NCI-H82 treated with DMSO at 0.1 percent for 48 hours (cell line): ENCODE measurements at regions not wholly inside any gene's neighbourhood (a gene's known extent, or its start where the extent isn't known, plus 50 kb on each side); places are given as distances from the start of the nearest gene placed in this dataset.

Experiments
- DNase-seq: peaks from one replicate; lab custom pipeline; 2025; ENCODE audit not compliant: unreplicated experiment; lab: John Stamatoyannopoulos, UW

DNA sequence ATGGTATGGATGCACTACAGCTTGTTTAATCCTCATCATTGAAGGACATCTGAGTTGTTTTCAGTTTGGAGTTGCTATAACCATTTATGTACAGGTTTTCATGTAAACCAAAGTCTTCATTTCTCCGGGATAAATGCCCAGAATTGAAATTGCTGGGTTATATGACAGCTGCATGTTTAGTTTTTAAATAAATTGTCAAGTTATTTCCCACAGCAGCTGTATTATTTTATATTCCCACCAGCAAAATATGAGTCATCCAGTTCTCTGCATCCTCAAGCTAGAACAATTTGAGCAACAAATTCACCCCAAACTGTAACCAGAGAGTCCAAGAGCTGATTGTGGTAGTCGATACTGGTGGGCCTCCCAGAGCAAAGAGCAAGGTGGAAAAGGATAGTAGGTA, 125.6 kb upstream of the PRNP start:
- no peak for DNase-seq

DNA sequence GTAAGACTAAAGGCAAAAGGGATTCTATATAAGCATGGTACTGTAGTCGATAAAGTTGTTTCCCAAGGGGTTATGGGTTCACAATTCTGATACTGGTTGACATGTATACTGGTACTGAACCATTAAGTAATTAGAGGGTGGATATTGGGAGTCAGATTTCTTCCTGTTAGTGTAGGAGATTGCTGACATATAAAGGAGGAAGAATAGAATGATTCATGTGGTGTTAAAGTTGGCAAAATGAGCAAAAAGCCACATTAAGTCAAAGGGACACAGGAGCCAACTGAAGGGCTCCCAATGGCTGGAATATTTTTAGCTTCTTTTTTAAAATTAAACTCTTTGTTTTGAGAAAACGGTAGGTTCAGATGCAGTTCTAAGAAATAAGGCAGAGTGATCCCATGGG, 126.3 kb upstream of the PRNP start:
- DNase-seq: no peak

DNA sequence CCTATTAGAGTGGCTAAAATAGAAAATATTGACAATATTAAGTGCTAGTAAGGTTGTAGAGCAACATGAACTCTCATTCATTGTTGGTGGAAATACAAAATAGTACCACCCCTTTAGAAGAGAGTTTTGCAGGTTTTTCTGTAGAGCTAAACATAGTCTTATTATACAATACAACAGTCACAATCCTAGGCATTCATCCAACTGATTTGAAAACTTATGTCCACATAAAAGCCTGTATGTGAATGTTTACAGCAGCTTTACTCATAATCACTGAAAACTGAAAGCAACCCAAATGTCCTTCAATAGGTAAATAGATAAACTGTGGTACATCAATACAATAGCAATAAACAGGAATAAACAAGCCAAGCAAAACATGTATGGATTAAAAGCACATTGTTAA, 127.2 kb upstream of the PRNP start:
- DNase-seq: no peak

DNA sequence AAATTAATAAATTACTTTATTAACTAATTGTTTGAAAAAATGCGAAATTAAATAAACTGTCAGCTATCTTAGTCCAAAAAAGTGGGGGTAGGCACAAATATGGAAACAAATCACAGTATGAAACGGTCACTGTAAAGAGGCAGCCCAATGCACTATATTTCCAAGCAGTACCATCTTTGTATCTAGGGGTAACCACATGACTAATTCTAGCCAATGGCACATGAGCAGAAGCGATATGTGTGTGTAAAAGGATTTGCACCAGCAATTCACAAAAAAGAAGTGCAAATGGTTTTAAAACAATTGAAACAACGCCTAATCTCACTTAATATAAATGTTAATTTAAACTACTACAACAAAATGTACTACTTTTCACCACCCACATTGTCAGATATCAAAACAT, 129.5 kb upstream of the PRNP start:
- no peak for DNase-seq

DNA sequence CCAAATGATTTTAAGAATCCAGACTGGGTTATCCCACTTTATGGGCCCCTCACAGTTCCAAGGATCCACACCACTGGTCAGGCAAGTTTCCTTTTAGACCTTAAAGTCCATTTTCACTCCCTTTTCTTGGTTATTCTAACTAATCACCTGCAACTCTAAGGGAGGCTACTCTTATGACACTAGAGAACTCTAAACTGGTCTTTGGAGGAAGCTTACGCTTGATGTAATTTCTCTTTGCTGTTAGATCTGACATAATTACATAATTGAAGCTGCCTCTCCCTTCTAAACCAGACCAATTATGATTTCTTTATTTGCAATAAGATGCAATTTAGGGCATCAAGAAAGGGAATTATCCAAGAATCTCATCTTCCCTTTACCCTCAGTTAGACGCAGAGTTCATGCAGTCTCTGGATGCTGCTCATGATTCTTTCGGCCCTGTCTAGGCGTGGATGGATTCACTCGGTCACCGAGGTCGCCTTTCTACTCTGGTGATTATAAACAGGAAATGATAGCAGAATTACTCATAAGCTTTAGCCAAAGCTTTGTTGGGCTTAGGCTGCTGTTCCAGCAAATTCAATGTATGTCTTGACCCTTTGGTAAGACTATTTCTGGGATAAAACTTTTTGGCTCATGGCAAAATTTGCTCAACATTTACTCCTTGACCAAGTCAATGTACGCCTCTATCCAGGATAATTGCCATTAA, 130.9 kb upstream of the PRNP start:
- DNase-seq: no peak

DNA sequence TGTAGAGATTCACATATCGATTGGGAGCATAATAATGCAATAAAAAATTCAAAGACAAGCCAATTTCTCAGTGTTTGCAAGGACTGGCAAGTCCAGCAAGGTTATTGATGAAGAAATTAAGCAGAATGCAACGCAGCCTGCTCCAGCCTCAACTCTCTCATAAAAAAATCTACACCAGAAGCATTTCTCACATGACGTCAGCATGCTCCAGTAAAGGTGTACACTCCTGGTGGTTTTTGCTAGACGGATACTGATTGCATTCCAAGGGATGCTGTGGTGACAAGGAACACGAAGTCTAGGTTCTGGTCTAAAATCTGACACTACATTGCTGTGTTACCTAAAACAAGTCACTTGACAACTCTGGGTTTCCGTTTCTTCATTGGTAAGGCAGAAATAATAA, 131.9 kb upstream of the PRNP start:
- DNase-seq: no peak

DNA sequence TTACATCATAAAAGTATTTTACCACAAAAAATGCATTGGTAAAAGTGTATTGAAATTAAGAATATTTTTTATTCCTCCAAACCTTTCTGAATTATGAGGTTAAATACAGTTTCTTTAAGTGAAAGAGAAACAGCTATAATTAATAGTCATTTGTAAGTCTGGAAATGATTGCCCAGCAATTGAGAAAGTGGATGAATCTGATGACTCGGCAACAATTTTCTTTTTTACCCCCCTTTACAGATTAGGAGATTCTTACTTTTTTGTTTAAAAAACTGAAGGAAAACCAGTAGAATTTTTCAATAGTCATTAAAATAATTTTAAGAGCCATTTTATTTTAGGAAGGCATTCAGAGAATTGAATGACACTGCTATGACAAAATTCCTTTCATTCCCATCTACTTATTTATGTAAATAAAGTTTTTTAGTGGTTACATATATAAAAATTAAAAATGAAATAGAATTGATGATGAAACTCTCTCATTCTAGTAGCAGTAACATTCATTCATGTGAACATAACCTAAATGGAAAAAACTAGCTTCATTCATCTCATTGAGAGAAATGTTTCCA, 134.1 kb upstream of the PRNP start:
- no peak for DNase-seq

DNA sequence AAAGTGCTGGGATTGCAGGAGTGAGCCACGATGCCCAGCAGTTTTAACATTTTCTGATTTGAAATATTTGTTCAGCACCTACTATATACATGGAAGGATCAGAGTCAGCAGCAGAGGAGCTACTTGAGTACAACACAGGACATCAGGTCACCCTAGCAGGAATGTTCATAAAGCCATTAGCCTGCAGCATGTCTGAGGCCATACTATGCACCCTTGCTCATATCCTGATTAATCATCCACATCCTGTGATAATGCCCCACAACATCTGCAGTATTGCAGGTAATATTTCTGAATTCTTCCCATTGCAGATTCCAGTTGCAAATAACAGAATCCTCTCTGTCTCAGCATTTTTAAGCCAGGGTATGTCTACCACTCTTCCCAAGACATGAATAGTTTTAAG, 135.5 kb upstream of the PRNP start:
- no peak for DNase-seq

DNA sequence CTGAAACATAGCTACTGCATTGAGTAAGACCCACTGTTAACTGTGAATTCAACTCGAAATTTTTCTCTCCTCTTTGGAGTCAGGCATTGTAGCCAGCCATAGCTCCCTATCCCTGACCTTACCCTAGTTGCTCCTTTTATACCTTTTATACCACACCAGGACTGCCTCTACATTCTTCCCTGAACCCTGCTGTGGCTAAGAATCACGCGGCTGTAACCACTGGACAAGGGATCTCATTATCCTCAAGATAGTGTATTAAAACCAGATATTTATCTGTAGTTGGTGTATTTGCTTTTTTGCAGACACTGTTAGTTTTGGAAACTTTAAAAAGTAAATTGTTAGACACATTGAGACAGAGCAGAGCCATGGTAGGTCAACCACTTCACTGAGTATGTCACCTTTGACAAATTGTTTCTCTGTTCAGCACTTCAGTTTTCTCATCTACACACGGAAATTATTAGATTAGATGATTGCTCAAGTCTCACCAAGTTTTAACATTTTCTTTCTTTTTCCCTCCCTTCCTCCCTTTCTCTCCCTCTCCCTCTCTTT, 136.5 kb upstream of the PRNP start:
- no peak for DNase-seq

DNA sequence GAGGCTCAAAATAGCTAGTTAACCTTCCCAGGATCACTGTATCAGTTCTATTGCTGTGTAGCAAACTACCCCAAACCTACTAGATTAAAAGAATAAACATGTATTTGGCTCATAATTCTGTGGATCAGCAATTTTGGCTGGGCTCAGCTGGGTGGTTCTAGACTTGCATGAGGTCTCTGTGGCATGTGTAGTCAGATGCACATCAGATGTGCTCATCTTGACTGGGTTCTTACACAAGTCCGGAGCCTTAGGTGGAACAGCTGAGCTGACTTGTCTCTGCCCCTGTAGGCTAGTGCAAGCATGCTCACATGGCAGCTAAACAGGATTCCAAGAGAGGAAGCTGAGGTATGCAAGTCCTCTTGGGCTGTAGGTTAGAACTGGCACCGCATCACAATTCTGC, 137.7 kb upstream of the PRNP start:
- DNase-seq: no peak

DNA sequence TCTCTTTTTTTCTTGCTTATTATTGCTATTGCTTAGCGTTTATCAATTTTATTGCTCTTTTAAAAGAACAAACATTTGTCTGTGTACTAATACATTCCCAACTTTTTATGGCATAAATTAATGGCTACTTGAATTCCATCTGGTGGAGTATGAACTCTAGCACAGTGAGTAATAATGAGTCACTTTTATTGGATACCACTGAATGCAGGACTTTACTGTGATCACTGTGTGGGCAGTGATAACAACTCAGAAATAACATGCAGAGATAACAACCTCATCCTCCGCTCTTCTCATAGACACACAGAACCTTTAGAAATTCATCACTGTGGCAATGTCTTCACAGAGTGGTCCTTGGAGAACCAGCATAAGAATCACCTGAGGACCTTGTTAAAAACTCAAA, 139.5 kb upstream of the PRNP start:
- DNase-seq: no peak

DNA sequence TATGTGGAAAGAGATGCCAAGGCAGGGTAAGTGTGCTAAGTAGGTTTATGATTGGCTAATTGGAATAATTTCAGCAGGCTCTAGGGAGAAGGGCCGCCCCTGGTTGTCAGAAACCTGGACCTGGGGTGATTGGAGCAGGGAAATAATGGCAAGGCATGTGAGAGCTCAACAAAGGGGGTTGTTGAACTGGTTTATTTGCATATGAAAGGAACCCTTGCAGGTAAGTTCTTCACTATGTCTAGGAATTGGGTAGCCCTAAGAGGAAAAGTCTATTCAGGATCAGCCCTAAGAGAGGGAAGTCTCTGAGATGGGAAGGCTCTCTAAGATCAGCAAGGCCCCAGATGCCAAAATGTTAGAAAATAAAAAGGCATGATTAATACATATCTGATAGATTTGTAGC, 139.9 kb upstream of the PRNP start:
- no peak for DNase-seq

DNA sequence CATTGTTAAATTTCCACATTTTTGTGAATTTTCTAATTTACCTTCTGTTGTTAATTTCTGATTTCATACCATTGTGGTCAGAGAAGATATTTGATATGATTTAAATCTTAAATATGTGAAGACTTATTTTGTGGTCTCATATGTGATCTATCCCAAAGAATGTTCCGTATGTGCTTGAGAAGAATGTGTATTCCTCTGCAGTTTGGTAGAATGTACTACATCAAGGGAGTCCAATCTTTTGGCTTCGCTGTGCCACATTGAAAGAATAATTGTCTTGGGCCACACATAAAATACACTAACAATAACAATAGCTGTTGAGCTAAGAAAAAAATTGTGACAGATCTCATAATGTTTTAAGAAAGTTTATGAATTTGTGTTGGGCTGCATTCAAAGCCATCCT, 140.7 kb upstream of the PRNP start:
- DNase-seq: no peak

DNA sequence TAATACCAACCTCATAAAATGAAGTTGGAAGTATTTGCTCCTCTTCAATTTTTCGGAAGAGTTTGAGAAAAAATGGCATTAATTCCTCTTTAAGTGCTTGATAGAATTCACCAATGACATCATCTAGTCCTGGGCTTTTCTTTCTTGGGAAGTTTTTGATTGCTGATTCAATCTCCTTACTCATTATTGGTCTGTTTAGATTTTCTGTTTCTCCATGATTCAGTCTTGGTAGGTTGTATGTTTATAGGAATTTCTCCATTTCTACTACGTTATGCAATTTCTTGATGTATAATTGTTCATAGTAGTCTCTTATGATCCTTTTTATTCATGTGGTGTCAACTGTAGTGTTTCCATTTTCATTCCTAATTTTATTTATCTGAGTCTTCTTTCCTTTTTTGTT, 141.5 kb upstream of the PRNP start:
- DNase-seq: no peak

DNA sequence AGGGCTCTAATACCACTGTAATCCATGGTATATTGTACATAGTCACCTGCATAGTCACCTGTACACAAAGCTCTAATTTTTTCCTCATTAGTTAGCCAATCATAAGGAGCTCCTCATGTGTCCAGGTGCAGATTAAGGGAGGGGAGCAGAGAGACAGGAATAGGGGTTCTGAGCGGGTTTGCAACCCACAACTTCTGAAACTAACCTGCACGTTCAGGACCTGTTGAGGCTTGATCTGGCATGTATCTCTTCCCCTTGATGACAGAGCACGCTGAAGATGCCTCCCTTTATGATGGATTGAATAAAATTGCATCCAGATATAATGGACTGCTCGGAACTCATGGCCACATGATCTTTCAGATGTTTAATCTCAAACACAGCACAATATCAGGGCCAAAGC, 144.0 kb upstream of the PRNP start:
- DNase-seq: no peak

DNA sequence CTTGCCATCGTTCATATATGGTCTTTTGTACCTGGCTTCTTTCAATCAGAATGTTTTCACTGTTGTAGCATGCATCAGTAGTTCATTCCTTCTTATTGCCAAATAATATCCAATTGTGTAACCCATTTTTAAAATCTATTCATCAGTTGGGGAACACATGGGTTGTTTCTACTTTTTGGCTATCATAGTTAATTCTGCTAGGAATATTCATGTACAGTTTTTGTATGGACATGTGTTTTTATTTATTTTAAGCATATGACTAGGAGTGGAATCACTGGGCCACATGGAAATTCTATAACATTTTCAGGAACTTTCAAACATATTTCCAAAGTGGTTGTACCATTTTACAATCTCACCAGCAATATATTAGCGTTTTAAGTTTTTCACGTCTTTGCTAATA, 151.9 kb upstream of the PRNP start:
- no peak for DNase-seq

DNA sequence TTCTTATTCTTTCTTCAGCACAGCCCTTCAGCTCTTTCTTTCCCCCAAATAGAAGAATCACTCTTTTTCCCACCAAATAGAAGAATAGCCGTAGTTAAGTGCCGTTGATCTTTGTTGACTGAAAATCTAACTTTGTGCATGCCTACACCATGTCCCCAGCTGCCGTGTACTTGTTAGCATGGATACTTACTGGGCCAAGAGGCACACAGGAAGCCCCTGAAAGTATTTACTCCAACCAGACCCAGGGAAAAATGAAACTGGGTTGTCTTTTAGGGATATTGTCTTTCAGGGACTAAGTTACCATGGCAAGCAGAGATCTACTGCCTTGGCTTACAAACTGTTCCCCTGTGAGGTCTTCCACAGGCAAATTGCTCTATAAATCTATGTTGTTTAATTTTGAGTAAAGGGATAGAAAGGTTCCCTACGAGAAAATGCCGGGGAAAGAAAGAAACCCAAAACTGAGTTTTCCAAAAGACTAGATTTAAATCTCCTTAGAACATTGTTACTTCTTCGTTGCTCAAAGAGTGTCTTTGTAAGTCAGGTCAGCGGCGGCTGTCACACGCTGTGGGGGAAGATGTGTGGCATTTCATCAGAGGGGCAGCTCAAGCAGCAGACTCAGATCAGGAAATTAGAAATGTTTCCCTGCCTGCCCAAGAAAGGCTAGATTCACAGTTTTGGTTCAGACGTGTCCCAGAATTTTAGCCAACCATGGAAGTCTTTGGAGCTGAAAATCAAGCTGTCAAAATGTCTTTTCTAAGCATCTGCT, 152.7 kb upstream of the PRNP start:
- DNase-seq: no peak

DNA sequence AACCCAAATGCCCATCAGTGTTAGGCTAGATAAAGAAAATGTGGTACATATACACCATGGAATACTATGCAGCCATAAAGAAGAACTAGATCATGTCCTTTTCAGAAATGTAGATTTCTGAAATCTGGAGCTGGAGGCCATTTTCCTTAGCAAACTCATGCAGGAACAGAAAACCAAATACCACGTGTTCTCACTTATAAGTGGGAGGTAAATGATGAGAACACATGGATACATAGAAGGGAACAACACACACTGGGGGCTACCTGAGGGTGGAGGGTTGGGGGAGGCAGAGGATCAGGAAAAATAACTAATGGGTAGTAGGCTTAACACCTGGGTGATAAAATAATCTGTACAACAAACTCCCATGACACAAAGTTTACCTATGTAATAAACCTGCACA, 153.5 kb upstream of the PRNP start:
- DNase-seq: no peak

DNA sequence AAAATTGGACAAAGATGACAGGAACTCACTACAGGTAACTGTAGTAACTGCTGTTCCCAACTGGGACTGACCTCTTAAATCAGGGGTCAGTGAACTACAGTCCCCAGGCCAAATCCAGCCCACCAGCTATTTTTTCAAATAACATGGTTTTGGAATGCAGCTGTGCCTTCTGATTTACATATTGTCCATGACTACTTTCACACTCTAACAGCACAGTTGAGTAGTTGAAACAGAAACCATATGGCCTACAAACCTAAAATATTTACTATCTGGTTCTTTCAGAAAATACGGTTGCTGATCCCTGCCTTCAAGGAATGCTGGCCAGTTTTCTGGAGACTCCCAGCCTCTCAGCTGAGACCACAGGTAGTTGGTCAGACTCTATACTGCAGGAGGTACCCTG, 161.5 kb upstream of the PRNP start:
- no peak for DNase-seq

DNA sequence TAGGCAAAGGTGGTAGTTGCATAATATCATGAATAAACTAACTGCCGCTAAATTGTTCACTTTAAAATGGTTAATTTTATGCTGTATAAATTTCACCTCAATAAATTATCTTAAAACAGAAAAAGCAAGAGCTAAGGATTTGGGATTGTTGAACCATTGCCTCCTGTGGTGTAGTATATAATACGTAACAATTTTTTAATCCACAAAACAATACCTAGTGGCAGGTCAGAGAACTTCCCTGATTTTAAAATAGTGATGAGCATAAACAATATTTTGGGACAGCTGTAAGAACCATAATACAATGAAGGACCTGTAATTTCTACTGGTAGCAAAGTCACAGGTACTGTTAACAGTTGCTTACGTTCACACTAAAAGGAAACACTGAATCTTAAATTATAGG, 161.9 kb upstream of the PRNP start:
- no peak for DNase-seq

DNA sequence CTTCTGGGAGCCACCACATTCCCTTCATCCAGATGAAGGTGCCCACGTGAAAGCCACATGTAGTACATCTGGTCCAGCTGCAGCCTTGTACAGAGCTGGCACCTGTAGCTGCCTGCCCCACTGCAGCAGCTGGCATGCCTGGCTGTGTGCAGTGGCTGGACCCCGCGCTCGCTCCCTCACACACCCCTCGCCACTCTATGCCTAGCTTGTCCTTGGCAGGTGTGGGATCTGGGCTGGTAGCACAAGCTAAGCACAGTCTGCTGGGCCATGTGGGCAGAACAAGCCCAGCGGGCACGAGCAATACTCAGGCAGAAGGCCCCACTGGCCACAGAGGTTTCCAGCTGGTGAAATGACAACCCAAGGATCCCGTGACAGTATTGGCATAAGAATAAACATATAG, 163.9 kb upstream of the PRNP start:
- no peak for DNase-seq
